NCI-H128 (cell line): ENCODE measurements at regions not wholly inside any gene's neighbourhood (a gene's known extent, or its start where the extent isn't known, plus 50 kb on each side); places are given as distances from the start of the nearest gene placed in this dataset.

ENCODE experiments used
- DNase-seq: peaks from one replicate; lab custom pipeline; 2025; ENCODE audit not compliant: unreplicated experiment; lab: John Stamatoyannopoulos, UW

DNA sequence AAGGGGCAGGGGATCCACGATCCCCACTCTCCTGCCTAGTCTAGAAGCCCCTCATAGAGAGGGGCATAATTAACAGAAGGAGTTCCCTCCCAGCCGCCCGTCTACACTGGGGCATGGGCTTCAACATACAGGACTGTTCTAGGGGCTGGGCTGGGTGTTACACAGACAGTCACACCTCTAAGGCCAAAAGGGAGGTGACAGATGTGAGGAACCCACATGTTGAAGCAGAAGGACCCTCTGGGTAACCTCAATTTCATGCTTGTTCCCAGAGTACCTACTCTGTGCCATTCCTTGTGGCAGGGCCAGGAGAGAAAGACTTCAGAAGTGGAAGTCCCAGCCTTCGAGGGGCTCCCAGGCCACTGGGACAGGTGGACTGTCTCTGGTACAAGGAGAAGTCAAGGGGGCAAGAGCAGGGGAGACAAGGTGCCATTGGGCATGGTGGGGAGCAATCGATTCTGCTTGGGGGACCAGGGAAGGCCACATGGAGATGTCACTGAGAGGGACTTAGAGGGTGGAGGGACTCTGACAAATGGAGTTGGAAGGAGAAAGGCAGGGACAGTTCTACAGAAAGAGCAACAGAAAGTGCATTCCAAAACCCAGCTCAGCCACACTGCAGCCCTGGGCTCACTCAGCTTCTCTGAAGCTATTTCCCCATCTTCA, 71.3 kb downstream of the CPN2 start:
- DNase-seq = no peak

DNA sequence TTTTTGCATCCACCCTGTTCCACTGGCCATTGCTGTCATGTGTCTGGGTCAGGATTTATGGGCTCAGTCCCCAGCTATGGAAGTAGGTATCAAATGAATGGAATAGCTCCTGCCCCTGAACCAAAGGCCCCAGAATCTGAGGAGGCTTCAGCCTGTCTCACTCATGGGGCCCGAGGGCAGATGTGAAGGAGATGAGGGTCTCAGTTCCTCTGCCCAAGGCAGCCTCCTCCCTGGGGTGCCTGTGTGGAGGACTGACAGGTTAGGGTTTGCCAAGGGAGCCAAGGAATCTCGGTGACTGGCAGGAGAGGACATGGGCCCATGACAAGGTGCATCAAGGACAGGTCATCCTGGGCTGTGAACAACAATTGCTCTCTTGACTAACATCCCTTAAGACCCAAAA, 70.4 kb downstream of the CPN2 start:
- no peak for DNase-seq

DNA sequence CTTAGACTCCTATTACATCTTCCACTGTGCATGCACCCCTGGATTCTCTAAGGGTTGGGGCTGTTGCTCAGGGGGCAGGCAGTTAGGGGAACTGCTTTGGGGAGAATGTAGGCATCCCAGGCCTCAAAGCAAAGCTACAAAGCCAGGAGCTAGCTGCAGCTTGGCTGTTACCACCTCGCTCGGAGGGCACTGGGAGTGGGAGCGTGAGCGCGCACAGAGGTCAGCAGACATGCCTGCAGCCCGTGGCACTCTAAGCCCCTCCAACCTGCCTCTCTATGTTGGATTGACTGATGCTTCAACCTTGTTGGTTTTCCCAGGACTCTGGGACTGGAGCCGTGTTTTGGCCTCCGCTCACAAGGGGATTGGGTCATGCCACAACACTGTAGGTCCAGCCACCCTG, 69.8 kb downstream of the CPN2 start:
- DNase-seq = no peak

DNA sequence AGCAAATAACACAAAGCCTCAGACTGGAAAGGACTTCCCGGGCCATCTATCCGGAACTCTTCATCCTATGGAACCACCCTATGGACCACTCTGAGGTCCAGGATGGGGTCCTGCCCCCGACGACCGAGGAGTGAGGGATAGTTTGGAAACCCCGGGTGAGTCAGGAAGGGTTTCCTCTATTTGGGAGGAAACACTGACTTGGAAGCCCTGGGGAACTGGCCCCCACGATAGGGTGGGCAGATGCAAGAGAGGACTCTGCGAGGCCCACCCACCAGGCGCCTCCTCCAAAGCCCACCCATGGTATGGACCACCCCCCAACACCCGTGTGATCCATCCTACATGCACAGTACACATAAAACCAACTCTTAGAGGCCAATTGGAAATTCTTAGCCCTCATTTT, 69.4 kb downstream of the CPN2 start:
- DNase-seq = no peak

DNA sequence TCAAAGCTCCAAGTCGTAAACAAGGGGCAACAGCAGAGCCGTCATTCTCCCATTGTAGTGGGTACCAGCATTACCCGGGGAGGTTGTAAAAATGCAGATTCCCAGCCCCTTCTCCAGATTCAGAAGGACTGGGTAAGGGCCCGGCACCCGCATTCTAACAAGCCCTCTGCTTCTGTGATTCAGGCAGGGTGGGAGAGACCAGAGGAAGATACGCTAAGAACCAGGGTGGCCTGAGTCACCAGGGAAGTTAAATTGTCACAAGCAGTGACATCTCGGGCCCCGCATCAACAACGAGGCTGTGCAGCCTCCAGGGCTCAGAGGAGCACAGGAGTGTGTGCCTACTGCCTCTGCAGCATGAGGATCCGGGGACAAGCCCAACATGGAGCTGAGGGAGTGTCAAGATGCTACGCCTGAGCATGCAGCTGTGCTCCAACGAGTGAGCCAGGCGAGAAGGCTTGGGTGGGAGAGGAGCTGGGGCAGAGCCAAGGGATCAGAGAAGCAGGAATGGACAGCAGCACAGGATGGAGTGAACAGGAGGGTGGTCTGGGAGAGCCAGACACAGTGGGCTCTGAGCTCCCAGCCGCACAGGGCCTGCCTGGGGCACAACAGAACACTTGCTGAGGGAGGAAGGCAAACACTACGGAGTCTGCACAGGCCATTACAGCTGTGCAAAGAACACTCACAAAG, 68.5 kb downstream of the CPN2 start:
- DNase-seq = no peak

DNA sequence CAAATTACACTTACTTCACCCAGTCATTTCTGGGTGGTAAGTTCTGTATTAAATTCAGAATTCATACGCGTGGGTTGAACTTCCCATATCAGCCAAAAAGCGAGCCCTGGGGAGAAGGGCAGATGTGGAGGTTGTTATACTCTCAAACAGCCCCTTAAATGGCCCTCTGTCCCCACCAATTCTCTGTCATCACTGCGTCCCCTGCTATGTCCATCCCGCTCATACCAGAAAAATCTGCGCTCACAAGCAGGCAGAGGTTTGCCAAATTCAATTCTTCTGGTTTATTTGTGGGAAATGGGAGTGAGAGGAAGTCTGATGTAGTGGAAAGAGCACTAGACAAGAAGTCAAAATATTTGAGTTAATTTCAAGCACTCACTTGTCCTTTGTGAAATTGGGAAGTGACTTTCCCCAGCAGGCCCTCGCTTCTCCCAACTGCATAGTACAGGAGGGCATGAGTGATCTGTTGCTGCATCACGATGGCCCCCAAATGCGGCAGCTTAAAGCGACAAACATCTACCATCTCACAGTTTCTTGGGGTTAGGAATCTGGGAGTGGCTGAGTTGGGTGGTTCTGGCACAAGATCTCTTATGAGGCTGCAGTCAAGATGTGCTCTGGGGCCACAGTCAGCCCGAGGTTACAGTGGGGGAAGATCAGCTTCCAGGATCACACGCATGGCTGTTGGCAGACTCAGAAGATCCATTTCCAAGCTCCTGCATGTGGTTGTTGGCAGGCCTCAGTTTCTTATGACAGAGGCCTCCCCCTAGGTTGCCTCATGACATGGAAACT, 67.7 kb downstream of the CPN2 start:
- DNase-seq = no peak

DNA sequence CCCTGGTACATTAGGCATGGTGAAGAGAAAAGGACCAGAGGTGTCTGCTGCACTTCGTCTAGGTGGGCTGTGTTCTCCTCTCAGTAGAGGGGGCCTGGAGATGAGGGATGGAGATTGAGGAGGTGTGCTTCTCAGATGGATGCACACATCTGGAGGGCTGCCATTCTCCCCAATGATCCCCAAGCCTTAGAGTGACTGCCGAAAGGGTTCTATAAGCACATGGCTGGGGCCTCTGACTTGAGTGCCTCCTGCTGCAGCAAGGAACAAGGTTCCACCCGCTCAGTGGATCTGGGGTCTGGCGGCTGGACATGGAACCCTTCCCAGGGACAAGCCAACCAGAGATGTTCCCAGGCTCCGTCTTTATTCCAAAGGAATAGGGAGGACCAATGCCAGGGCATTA, 66.8 kb downstream of the CPN2 start:
- DNase-seq = no peak

DNA sequence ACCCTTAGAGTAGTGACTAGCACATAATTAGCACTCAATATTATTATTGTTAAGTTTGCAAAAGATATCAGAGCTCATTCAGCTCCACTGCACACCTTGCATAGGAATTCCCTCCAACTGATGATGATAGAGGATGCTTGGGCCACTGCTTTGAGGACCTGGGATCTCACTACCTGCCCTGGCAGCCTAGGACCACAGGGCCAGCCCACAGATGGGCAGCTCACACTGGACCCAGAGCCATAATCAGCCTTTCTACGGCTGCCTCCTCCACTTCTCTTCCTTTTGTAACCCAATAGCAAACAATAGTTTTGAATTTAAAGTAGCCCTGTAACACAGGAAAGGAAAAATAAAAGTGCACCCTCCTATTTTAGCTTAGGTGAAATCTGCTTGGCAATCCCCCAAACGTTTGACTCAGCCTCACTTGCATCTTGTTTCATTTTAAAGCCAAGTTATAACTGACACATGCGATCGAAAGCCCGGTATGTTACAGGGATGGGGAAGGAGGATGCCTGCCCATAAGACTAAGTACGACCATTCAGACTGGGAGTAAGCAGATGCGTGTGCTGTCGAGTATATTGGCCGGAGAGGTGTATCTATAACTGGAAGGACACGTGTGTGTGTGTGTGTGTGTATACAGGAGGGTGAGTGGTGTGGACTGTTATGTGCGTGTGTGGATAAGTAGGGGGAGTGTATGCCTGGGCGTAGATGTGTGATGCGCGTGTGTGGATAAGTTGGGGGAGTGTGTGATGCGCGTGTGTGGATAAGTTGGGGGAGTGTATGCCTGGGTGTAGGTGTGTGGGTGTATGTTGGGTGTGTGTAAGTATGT, 65.9 kb downstream of the CPN2 start:
- no peak for DNase-seq

DNA sequence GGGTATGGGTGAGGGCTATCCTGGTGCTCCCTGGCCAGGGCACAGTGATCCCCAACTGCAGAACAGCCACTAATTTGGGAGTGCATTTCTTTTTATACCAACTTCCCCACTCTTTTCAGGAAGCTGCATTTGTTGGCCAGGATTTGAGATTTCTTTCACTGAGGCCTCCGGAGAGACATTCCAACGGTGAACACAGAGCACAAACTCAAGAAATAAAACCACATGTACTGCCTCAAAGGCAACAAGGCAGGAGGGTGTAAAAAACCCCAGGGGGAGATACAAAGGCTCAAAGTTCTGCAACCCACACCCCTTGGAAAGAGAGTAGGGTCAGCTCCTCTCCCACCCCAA, 65.3 kb downstream of the CPN2 start:
- no peak for DNase-seq

DNA sequence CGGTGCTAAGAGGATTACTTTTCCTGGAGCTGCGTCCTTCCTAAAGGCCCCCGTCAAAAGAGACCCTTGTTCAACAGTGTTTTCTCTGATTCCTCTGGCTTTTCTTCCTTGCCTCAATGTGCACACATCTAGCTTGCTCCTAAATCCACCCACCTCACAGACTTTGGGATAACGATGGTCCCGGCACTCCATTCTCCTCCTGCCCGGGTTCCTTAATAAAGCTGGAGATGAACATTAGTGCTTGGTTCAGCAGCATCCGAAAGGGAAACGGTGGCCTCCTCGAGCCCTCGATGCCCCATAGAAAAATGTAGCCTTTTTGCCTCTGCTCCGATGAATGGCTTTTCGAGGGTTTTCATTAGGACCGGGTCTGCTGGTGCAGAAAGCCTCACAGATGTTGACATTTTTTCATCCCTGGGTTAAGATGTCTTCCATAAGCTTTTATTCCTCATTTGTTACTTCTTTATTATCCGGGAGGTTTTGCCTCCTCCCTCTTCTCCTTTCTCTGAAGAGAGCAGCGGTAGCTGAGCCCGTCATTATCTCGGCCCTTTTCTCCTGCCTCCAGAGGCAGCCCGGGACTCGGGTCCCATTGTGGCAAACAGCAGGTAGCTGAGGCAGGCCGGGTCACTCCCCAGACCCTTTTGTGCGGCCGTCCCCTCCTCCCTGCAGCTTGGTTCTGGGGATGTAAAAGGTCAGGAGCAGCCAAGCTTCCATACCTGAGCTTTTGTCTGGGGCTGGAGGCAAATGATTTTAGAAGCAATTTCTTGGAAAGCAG, 64.6 kb downstream of the CPN2 start:
- no peak for DNase-seq

DNA sequence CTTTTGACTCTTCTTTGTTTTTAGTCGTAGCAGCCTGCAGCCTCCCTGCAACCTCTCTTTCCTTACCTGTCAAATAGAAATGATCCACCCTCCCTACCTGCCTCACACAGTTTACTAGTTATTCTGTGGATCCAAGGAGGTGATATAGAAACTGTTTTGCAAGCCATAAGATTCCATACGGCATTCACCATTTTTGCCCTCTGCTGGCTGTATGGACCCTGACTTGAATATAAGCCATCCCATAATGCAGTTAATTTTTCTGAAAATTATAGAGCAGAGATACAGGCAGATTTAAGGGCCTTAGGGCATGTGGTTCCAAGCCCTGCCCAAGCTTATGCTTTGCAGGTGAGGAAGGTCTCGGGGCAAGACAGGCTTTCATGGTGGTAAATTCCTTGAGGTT, 63.8 kb downstream of the CPN2 start:
- no peak for DNase-seq

DNA sequence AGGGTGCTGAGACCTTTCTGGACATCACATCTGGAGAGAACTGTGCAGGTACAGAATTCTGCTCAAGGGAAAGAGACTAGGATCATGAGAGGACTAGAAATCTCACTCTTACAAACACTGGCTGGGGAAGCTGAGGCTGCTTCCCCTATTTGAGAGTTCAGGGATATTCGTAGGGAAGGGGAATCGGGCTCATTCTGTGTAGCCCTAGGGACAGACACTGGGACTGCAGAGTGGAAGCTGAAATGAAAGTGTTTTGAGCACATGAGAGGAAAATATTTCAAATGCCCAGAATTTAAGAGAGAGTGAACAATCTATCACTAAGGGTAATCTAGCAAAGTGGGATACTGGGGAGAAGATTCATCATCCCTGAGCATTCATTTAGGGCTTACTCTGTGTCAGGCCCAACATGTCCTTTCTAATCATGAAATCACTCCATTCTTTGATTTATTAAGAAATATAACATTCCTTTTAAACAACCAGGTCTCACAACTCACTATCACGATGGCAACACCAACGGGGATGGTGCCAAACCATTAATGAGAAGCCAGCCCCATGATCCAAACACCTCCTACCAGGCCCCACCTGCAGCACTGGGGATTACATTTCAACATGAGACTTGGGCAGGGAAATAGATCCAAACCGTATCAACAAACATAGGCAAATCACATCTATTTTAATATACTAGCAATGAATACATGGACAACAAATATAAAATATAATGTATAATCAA, 63.0 kb downstream of the CPN2 start:
- no peak for DNase-seq
